Esophagus muscularis mucosa (tissue), 4 donors: ENCODE measurements at regions not wholly inside any gene's neighbourhood (a gene's known extent, or its start where the extent isn't known, plus 50 kb on each side); places are given as distances from the start of the nearest gene placed in this dataset.

ENCODE experiments used
- CTCF ChIP-seq, 3 experiments: fragments of 200-600 bp in 2 of 3; fragments of 450-650 bp in 1 of 3; sonication (generic) in 2 of 3; IDR thresholded peaks; one replicate each; pipeline ENCODE4 v1.5.1; 2017 to 2019; ENCODE audit warnings: antibody characterized with exemption in 3 of 3, mild to moderate bottlenecking in 2 of 3, moderate library complexity in 1 of 3
- EP300 ChIP-seq: sonication (generic); formaldehyde crosslinking; IDR thresholded peaks from one replicate; pipeline ENCODE4 v1.6.1; 2017; ENCODE audit warnings: antibody characterized with exemption
- POLR2A ChIP-seq: fragments of 450-650 bp; IDR thresholded peaks from one replicate; pipeline ENCODE4 v1.6.1; 2017; ENCODE audit warnings: antibody characterized with exemption, moderate library complexity, mild to moderate bottlenecking, low read depth
- POLR2AphosphoS5 ChIP-seq, 2 donors: sonication (generic); formaldehyde crosslinking; IDR thresholded peaks; one replicate each; pipeline ENCODE4 v1.6.1; 2017; ENCODE audit warnings: antibody characterized with exemption in 2 of 2

- TF ChIP-seq CTCF (IDR thresholded peaks at IDR 0.05) (no peak), POLR2A (no peak), POLR2AphosphoS5 (IDR thresholded peaks at IDR 0.05) (no peak), EP300 (no peak)
Observed at GRCh38 chr3:194284351-194284750, 66.8 kb downstream of the CPN2 start.
